Trophoblast cell (in vitro differentiated cells and primary cell): ENCODE measurements at regions not wholly inside any gene's neighbourhood (a gene's known extent, or its start where the extent isn't known, plus 50 kb on each side); places are given as distances from the start of the nearest gene placed in this dataset.

ENCODE experiments used
- DNase-seq, 2 donors: peaks; one replicate each; pipeline ENCODE4 v3.0.0-alpha.2; 2016
- H2AFZ ChIP-seq: 2 replicates; pipeline ENCODE4 v1.6.1; 2013; ENCODE audit warnings: low read length, moderate library complexity, mild to moderate bottlenecking; ENCODE audit not compliant: insufficient read depth, poor library complexity
- H2AK5ac ChIP-seq: 2 replicates; pipeline ENCODE4 v1.6.1; 2013; ENCODE audit warnings: mild to moderate bottlenecking, low read length
- H2BK120ac ChIP-seq: 2 replicates; pipeline ENCODE4 v1.6.1; 2013; ENCODE audit warnings: low read length, mild to moderate bottlenecking, moderate library complexity; ENCODE audit not compliant: insufficient read depth, poor library complexity
- H2BK12ac ChIP-seq: 2 replicates; pipeline ENCODE4 v1.6.1; 2013; ENCODE audit warnings: mild to moderate bottlenecking, low read length, moderate library complexity
- H2BK5ac ChIP-seq: 2 replicates; pipeline ENCODE4 v1.6.1; 2013; ENCODE audit warnings: low read length, low read depth, moderate library complexity, mild to moderate bottlenecking; ENCODE audit not compliant: poor library complexity
- H3K14ac ChIP-seq: 2 replicates; pipeline ENCODE4 v1.6.1; 2013; ENCODE audit warnings: mild to moderate bottlenecking, low read length
- H3K18ac ChIP-seq: 2 replicates; pipeline ENCODE4 v1.6.1; 2013; ENCODE audit warnings: mild to moderate bottlenecking, low read length
- H3K23ac ChIP-seq: 2 replicates; pipeline ENCODE4 v1.6.1; 2013; ENCODE audit warnings: low read length
- H3K27ac ChIP-seq: 2 replicates; pipeline ENCODE4 v1.5.1; 2013; ENCODE audit warnings: low read depth, mild to moderate bottlenecking, inconsistent platforms, low read length, moderate library complexity
- H3K27me3 ChIP-seq: 2 replicates; pipeline ENCODE4 v1.6.1; 2013; ENCODE audit warnings: inconsistent platforms, mild to moderate bottlenecking, low read length, moderate library complexity; ENCODE audit not compliant: insufficient read depth
- H3K36me3 ChIP-seq, 2 experiments: 1 replicate in 1 of 2; 2 replicates in 1 of 2; pipeline ENCODE4 v1.6.1; 2013; ENCODE audit warnings: low read length in 2 of 2, mild to moderate bottlenecking in 2 of 2, moderate library complexity in 1 of 2; ENCODE audit not compliant: insufficient read depth in 2 of 2, control insufficient read depth in 1 of 2
- H3K4ac ChIP-seq: 2 replicates; pipeline ENCODE4 v1.6.1; 2013; ENCODE audit warnings: low read depth, mild to moderate bottlenecking, low read length, moderate library complexity
- H3K4me1 ChIP-seq, 2 experiments: 1 replicate in 1 of 2; 2 replicates in 1 of 2; pipeline ENCODE4 v1.6.1; 2013; ENCODE audit warnings: low read length in 2 of 2, mild to moderate bottlenecking in 2 of 2, moderate library complexity in 1 of 2; ENCODE audit not compliant: insufficient read depth in 2 of 2, control insufficient read depth in 1 of 2
- H3K4me2 ChIP-seq: 2 replicates; pipeline ENCODE4 v1.6.1; 2013; ENCODE audit warnings: inconsistent platforms, mild to moderate bottlenecking, low read length, moderate library complexity
- H3K4me3 ChIP-seq: 2 replicates; pipeline ENCODE4 v1.5.1; 2013; ENCODE audit warnings: mild to moderate bottlenecking, low read depth, low read length, inconsistent platforms
- H3K79me1 ChIP-seq: one replicate; pipeline ENCODE4 v1.6.1; 2013; ENCODE audit warnings: low read length
- H3K79me2 ChIP-seq: 2 replicates; pipeline ENCODE4 v1.6.1; 2013; ENCODE audit warnings: low read length, mild to moderate bottlenecking; ENCODE audit not compliant: control insufficient read depth, insufficient read depth, poor library complexity
- H3K9ac ChIP-seq: 2 replicates; pipeline ENCODE4 v1.6.1; 2013; ENCODE audit warnings: mild to moderate bottlenecking, low read length
- H3K9me3 ChIP-seq: 2 replicates; pipeline ENCODE4 v1.6.1; 2013; ENCODE audit warnings: low read depth, mild to moderate bottlenecking, control low read depth, inconsistent platforms, low read length; ENCODE audit not compliant: insufficient read depth
- H4K12ac ChIP-seq: 2 replicates; pipeline ENCODE4 v1.6.1; 2013; ENCODE audit warnings: low read depth, mild to moderate bottlenecking, low read length, moderate library complexity
- H4K8ac ChIP-seq: 2 replicates; pipeline ENCODE4 v1.6.1; 2013; ENCODE audit warnings: low read depth, mild to moderate bottlenecking, low read length, moderate library complexity
- H4K91ac ChIP-seq: one replicate; pipeline ENCODE4 v1.6.1; 2013; ENCODE audit warnings: low read depth, mild to moderate bottlenecking, low read length, moderate library complexity
- WGBS: extraction: QIAGEN DNeasy Blood & Tissue Kit; methylation state at CpG from one replicate; pipeline ENCODE4 v1.1.7; 2013; ENCODE audit warnings: missing lambda C conversion rate; ENCODE audit not compliant: insufficient read length, insufficient coverage; ENCODE audit errors: extremely low coverage; 5-methylcytosine and 5-hydroxymethylcytosine counted together

GRCh38 chrX:26670521-26670920 lies 454.6 kb downstream of the MAGEB5 start:
- WGBS, result no CpG with 5 or more reads among the region's 1 CpG
- no peaks in the 10 kb centered on the region for H3K79me2 ChIP-seq
- H3K18ac ChIP-seq, result no peak overlapping the region
- H3K79me1 ChIP-seq, result no peaks in the 10 kb centered on the region
- no peak overlapping the region for H2BK120ac ChIP-seq
- no peak overlapping the region for H3K14ac ChIP-seq
- H2AK5ac ChIP-seq, result no peak overlapping the region
- H3K4me1 ChIP-seq, result no peaks in the 10 kb centered on the region
- no peaks in the 10 kb centered on the region for H3K36me3 ChIP-seq
- no peak overlapping the region for H3K23ac ChIP-seq
- H3K9me3 ChIP-seq, result no peaks in the 10 kb centered on the region
- H2BK12ac ChIP-seq, result no peak overlapping the region
- H4K8ac ChIP-seq, result no peak overlapping the region
- no peak overlapping the region for H4K91ac ChIP-seq
- no peak overlapping the region for H4K12ac ChIP-seq
- H3K27me3 ChIP-seq, result no peaks in the 10 kb centered on the region
- no peak overlapping the region for H3K4me3 ChIP-seq
- no peak overlapping the region for H3K9ac ChIP-seq
- H3K27ac ChIP-seq, result no peak overlapping the region
- H3K4ac ChIP-seq, result no peak overlapping the region
- H2AFZ ChIP-seq, result no peak overlapping the region
- no peak overlapping the region for H2BK5ac ChIP-seq
- H3K4me2 ChIP-seq, result no peak overlapping the region
- no peak for DNase-seq

GRCh38 chrX:26664919-26665318 lies 448.9 kb downstream of the MAGEB5 start:
- Histone ChIP-seq H3K27ac (no peak overlapping the region), H2BK12ac (no peak overlapping the region), H3K4me2 (no peak overlapping the region), H4K8ac (no peak overlapping the region), H2BK120ac (no peak overlapping the region), H3K23ac (no peak overlapping the region), H3K18ac (no peak overlapping the region), H2AK5ac (no peak overlapping the region), H2AFZ (no peak overlapping the region), H4K91ac (no peak overlapping the region), H3K27me3 (no peaks in the 10 kb centered on the region), H3K4me3 (no peak overlapping the region), H3K4me1 (no peaks in the 10 kb centered on the region), H3K79me2 (no peaks in the 10 kb centered on the region), H3K4ac (no peak overlapping the region), H3K14ac (no peak overlapping the region), H3K36me3 (no peaks in the 10 kb centered on the region), H4K12ac (no peak overlapping the region), H2BK5ac (no peak overlapping the region), H3K9ac (no peak overlapping the region), H3K79me1 (no peaks in the 10 kb centered on the region), H3K9me3 (no peaks in the 10 kb centered on the region)
- no CpG with 5 or more reads among the region's 3 CpGs for WGBS
- DNase-seq, result no peak

- no peak overlapping the region for H3K4me2 ChIP-seq
- H3K14ac ChIP-seq, result no peak overlapping the region
- H4K12ac ChIP-seq, result no peak overlapping the region
- no peak for DNase-seq
- no peak overlapping the region for H3K18ac ChIP-seq
- no CpG with 5 or more reads among the region's 2 CpGs for WGBS
- no peak overlapping the region for H3K9ac ChIP-seq
- H3K4me1 ChIP-seq, result no peaks in the 10 kb centered on the region
- no peaks in the 10 kb centered on the region for H3K36me3 ChIP-seq
- no peak overlapping the region for H2BK12ac ChIP-seq
- no peaks in the 10 kb centered on the region for H3K79me1 ChIP-seq
- no peak overlapping the region for H2BK120ac ChIP-seq
- H2BK5ac ChIP-seq, result no peak overlapping the region
- H2AK5ac ChIP-seq, result no peak overlapping the region
- H3K27me3 ChIP-seq, result no peaks in the 10 kb centered on the region
- H3K4ac ChIP-seq, result no peak overlapping the region
- no peak overlapping the region for H4K91ac ChIP-seq
- H4K8ac ChIP-seq, result no peak overlapping the region
- no peak overlapping the region for H3K23ac ChIP-seq
- no peak overlapping the region for H3K4me3 ChIP-seq
- H3K9me3 ChIP-seq, result no peaks in the 10 kb centered on the region
- no peak overlapping the region for H2AFZ ChIP-seq
- no peaks in the 10 kb centered on the region for H3K79me2 ChIP-seq
- H3K27ac ChIP-seq, result no peak overlapping the region
These were observed 437.1 kb downstream of the MAGEB5 start for GRCh38 chrX:26653050-26653449.

GRCh38 chrX:26651755-26652154 lies 435.8 kb downstream of the MAGEB5 start:
- no peaks in the 10 kb centered on the region for H3K79me1 ChIP-seq
- no peak overlapping the region for H2BK5ac ChIP-seq
- no peaks in the 10 kb centered on the region for H3K27me3 ChIP-seq
- no peak overlapping the region for H3K4me2 ChIP-seq
- no peak overlapping the region for H4K8ac ChIP-seq
- DNase-seq, result peak in 1 of 2 donors; percentile 4
- no peak overlapping the region for H3K4me3 ChIP-seq
- no peak overlapping the region for H3K9ac ChIP-seq
- no peaks in the 10 kb centered on the region for H3K4me1 ChIP-seq
- H3K27ac ChIP-seq, result no peak overlapping the region
- H2AK5ac ChIP-seq, result no peak overlapping the region
- H2BK120ac ChIP-seq, result no peak overlapping the region
- H4K91ac ChIP-seq, result no peak overlapping the region
- H3K36me3 ChIP-seq, result no peaks in the 10 kb centered on the region
- no peak overlapping the region for H2BK12ac ChIP-seq
- H2AFZ ChIP-seq, result no peak overlapping the region
- no peaks in the 10 kb centered on the region for H3K79me2 ChIP-seq
- no peak overlapping the region for H3K4ac ChIP-seq
- H4K12ac ChIP-seq, result no peak overlapping the region
- H3K23ac ChIP-seq, result no peak overlapping the region
- no peak overlapping the region for H3K14ac ChIP-seq
- no peaks in the 10 kb centered on the region for H3K9me3 ChIP-seq
- no peak overlapping the region for H3K18ac ChIP-seq
